PC-3 (cell line): ENCODE measurements at regions not wholly inside any gene's neighbourhood (a gene's known extent, or its start where the extent isn't known, plus 50 kb on each side); places are given as distances from the start of the nearest gene placed in this dataset.

Experiments
- EZH2phosphoT487 ChIP-seq: fragments of 300-600 bp; sonication (generic); IDR thresholded peaks from 2 replicates; pipeline ENCODE4 v1.6.1; 2018; ENCODE audit warnings: mild to moderate bottlenecking, antibody characterized with exemption, low read length, borderline replicate concordance
- TF ChIP-seq, protein P1 (sequence below): fragments of 300-600 bp; sonication (generic); conservative IDR thresholded peaks from 2 replicates; pipeline ENCODE4 v1.5.1; 2017; ENCODE audit warnings: antibody characterized with exemption, low read depth, mild to moderate bottlenecking, low read length

- TF ChIP-seq, protein P1, sequence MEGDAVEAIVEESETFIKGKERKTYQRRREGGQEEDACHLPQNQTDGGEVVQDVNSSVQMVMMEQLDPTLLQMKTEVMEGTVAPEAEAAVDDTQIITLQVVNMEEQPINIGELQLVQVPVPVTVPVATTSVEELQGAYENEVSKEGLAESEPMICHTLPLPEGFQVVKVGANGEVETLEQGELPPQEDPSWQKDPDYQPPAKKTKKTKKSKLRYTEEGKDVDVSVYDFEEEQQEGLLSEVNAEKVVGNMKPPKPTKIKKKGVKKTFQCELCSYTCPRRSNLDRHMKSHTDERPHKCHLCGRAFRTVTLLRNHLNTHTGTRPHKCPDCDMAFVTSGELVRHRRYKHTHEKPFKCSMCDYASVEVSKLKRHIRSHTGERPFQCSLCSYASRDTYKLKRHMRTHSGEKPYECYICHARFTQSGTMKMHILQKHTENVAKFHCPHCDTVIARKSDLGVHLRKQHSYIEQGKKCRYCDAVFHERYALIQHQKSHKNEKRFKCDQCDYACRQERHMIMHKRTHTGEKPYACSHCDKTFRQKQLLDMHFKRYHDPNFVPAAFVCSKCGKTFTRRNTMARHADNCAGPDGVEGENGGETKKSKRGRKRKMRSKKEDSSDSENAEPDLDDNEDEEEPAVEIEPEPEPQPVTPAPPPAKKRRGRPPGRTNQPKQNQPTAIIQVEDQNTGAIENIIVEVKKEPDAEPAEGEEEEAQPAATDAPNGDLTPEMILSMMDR: no peak
- no peak for TF ChIP-seq EZH2phosphoT487
These were observed 165.1 kb upstream of the GOLIM4 start for GRCh38 chr3:168260859-168261258.
